ENCODE measurements at regions not wholly inside any gene's neighbourhood (a gene's known extent, or its start where the extent isn't known, plus 50 kb on each side); places are given as distances from the start of the nearest gene placed in this dataset.

- H3K27ac ChIP-seq: no peak overlapping the region; the same call in 1 of the 2 replicates
- no peak for TF ChIP-seq ZFX (IDR thresholded peaks at IDR 0.05)
- TF ChIP-seq CTCF (conservative IDR thresholded peaks at IDR 0.05): no peak
Measured at GRCh38 chr11:23398052-23398451, 537.8 kb upstream of the CCDC179 start.

DNA sequence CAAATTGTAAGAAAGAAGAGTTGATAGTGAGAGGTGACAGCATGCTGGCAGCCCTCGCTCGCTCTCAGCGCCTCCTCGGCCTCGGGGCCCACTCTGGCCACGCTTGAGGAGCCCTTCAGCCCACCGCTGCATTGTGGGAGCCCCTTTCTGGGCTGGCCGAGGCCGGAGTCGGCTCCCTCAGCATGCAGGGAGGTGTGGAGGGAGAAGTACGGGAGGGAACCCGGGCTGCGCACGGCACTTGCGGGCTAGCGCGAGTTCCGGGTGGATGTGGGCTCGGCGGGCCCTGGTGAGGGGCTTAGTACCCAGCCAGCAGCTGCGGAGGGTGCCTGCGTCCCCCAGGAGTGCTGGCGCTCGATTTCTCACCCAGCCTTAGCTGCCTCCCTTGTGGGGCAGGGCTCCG is 539.7 kb upstream of the CCDC179 start:
- TF ChIP-seq ZFX (IDR thresholded peaks at IDR 0.05): no peak

DNA sequence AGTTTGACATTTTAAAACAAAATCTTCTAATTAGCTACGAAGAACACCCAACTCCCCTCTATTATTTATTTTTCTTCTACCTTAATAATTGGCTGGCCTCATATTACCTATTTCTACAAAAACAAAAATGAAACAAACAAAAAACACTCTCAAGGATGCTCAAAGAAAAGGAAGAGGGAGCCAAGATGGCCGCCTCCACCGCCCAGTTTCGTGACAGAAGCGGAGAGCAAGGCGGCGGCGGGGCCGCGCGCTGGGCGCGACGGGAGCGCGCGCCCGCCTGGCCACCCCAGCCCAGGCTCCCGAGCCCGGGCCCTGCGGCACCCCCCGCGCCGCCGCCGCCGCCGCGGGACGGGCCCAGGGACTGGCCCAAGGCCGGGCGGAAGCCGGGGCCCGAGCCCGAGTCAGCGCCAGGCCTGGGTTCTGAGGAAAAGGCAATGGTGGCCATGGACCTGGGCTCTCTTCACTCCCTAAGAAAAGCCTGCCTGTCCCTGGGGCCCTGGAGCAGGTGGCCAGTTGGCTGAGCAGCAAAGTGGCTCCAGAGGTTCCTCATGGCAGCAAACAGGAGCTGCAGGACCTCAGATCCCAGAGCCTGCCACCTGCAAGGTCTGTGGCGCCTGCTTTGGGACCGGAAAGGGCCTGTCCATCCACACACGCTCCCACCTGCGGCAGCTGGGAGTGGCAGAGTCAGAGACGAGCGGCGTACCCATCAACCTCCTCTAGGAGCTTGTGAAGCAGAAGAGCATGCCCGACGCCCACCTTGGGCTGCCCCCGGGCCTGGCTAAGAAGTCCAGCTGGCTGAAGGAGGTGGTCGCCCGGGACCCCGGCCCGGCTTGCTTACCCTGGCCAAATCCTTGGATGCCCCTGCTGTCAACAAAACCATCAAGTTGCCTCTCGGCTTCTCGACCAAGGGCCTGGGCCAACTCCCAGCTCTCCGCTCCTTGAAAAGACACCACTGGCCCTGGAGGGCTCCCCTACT is 543.2 kb upstream of the CCDC179 start:
- TF ChIP-seq CTCF (conservative IDR thresholded peaks at IDR 0.05) (no peak), ZFX (IDR thresholded peaks at IDR 0.05) (no peak)

More for the DNA sequence above, 539.7 kb upstream of the CCDC179 start:
- no peak overlapping the region for H3K27ac ChIP-seq

DNA sequence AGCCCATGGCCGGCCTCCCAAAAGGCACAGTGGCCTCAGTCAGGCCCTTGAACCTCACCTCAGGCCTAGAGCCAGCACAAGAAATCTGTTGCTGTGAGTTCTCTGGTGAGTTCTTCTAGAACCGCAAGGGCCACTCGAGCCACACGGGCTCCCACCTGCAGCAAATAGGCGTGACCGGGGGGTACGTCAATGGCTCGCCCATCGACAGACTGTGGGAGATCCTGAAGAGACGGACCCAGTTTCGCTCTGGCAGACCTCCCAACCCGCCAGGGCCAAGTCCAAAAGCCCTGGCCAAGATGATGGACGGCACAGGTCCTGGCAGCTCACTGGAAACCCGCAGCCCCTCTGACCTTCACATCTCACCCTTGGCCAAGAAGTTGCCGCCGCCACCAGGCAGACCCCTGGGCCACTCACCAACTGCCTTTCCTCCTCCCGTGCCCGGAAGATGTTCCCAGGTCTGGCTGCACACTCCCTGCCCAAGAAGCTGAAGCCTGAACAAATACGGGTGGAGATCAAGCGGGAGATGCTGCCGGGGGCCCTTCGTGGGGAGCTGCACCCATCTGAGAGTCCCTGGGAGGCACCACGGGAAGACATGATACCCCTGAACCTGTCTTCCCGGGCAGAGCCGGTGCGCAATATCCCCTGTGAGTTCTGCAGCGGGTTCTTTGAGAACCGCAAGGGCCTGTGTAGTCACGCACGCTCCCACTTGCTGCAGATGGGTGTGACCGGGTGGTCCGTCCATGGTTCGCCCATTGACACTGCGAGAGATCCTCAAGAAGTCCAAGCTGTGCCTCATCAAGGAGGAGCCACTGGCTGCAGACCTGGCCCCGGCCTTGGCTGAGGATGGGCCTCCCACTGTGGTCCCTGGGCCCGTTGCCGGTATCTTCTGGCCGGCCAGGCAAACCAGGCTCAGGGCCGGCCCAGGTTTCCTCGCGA is 544.2 kb upstream of the CCDC179 start:
- no peak for TF ChIP-seq CTCF (conservative IDR thresholded peaks at IDR 0.05)
- H3K27ac ChIP-seq: no peak overlapping the region

More for the DNA sequence above, 543.2 kb upstream of the CCDC179 start:
- H3K27ac ChIP-seq: no peak overlapping the region

DNA sequence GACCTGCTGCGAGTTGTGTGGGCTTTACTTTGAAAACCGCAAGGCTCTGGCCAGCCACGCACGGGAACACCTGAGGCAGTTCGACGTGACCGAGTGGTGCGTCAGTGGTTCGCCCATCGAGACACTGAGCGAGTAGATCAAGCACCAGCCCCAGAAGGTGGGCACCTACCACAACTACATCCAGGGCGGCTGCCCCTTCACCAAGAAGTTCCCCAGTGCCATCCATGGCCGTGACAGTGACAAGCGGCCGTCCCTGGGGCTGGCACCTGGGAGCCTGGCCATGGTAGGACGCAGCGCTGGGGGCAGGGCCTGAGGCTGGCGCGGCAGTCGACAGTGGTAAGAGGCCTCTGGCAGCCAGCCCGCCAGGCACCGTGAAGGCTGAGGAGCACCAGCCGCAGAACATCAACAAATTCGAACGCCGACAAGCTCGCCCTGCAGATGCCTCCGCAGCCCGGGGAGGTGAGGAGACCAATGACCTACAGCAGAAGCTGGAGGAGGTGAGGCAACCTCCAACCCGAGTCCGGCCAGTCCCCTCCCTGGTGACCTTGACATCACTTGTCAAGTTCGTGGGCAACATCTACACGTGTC is 545.2 kb upstream of the CCDC179 start:
- no peak for TF ChIP-seq ZFX (IDR thresholded peaks at IDR 0.05)
- TF ChIP-seq CTCF (conservative IDR thresholded peaks at IDR 0.05): no peak
- no peak overlapping the region for H3K27ac ChIP-seq

DNA sequence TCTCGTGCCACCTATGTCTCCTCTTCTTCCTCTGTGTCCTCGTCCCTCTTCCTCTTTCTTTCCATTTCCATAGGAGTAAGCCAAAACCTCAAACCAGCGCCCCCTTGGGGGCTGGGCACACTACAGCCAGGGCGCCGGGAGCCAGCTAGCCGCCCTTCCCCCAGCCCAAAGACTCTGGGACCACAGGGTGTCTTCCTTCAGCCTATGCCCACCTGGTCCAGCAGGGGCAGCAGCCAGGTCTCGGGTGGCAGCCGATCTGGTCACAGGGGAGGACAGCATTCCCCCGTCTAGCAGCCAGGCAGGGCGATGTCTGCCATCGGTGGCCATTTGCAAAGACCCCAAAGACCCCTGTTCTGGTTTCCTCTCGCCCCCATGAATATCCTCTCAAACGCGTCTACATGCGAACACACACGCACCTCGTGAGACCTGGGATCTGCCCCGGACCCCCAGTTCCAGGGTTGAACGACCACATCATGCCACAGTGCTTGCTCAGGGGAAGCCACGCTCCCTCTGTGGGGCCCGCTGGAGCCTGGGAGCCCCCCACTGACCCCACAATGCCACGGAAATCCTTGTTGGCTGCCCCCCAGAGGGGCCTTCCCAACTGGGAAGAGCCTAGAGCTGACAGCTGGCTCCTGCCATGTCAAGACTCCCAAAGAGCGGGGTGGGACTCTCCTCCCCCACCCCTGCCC is 546.0 kb upstream of the CCDC179 start:
- H3K27ac ChIP-seq: no peak overlapping the region
- TF ChIP-seq CTCF (conservative IDR thresholded peaks at IDR 0.05): no peak
- no peak for TF ChIP-seq ZFX (IDR thresholded peaks at IDR 0.05)

- TF ChIP-seq ZFX (IDR thresholded peaks at IDR 0.05): no peak
- no peak for TF ChIP-seq CTCF (conservative IDR thresholded peaks at IDR 0.05)
- no peak overlapping the region for H3K27ac ChIP-seq
Measured at GRCh38 chr11:23413057-23413456, 552.8 kb upstream of the CCDC179 start.

Data from C4-2B (cell line).